ENCODE measurements at regions not wholly inside any gene's neighbourhood (a gene's known extent, or its start where the extent isn't known, plus 50 kb on each side); places are given as distances from the start of the nearest gene placed in this dataset.
"Not testable (repeated sequence)": the region's sequence is repeated elsewhere in the genome, so short reads cannot be mapped to it uniquely, and the experiment has no call there.

DNA sequence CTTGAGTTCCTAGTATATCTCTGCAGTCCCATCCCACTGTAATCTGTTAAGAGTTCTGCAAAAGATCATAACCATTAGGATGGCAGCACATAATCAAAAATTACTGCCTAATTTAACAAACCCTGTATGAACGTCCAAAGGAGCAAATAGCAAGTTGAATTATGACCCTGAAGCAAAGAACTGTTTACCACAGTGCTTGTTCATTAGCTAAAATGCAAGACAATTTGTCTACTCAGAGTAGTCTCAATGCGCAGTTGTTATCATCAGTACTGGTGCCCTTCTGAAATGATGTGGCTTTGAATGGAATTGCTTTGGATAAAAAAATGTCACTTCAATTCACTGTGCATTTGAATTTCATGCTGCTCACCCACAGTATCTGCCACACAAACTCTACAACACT lies 817.0 kb downstream of the SORCS1 start:
- TF ChIP-seq, protein P1, sequence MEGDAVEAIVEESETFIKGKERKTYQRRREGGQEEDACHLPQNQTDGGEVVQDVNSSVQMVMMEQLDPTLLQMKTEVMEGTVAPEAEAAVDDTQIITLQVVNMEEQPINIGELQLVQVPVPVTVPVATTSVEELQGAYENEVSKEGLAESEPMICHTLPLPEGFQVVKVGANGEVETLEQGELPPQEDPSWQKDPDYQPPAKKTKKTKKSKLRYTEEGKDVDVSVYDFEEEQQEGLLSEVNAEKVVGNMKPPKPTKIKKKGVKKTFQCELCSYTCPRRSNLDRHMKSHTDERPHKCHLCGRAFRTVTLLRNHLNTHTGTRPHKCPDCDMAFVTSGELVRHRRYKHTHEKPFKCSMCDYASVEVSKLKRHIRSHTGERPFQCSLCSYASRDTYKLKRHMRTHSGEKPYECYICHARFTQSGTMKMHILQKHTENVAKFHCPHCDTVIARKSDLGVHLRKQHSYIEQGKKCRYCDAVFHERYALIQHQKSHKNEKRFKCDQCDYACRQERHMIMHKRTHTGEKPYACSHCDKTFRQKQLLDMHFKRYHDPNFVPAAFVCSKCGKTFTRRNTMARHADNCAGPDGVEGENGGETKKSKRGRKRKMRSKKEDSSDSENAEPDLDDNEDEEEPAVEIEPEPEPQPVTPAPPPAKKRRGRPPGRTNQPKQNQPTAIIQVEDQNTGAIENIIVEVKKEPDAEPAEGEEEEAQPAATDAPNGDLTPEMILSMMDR (IDR thresholded peaks at IDR 0.05; ENCODE audit: extremely low read depth, insufficient read depth, missing control alignments), result no peak
- no peak for DNase-seq (ENCODE audit: low spot score)

DNA sequence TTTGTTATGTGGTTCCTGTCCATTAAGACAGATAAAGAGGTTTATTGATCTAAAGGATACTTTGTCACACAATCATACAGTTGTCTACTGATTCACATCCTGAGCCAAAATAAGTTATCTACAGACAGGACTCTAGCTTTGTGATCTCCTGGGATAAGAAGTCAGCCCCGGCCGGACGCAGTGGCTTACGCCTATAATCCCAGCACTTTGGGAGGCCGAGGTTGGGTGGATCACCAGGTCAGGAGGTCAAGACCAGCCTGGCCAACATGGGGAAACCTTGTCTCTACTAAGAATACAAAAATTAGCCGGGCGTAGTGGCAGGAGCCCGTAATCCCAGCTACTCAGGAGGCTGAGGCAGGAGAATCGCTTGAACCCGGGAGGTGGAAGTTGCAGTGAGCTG lies 821.0 kb downstream of the SORCS1 start:
- DNase-seq (ENCODE audit: low spot score); in situ Hi-C loops (cut with MboI; ENCODE audit: low pct_unique_long_range_greater_than_20kb, low sequenced_read_pairs, unreplicated experiment): not testable (repeated sequence)

More for the DNA sequence above, 817.0 kb downstream of the SORCS1 start:
- in situ Hi-C loops (cut with MboI; ENCODE audit: low pct_unique_long_range_greater_than_20kb, low sequenced_read_pairs, unreplicated experiment), result no loop called here

DNA sequence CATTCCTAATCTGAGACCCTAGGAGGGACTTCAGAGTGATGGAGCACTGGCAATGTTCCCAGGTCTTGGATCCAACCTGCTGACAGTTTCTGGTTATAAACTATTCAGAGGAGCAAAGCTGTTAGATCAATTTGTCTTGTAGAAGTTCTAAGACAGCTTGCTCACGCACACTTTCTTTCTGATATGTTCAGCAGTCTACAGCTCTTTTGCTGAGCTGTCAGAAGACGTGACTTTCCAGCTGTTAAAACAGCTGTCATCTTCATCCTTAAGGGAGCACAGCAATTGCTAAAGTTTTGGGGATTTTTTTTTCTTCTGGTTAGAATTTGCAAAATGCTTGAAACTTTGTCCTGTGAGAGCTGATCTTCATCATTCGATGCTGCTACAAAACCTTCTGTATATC lies 823.1 kb downstream of the SORCS1 start:
- TF ChIP-seq, protein P1 (IDR thresholded peaks at IDR 0.05; ENCODE audit: extremely low read depth, insufficient read depth, missing control alignments), result no peak
- in situ Hi-C loops (cut with MboI; ENCODE audit: low pct_unique_long_range_greater_than_20kb, low sequenced_read_pairs, unreplicated experiment), result no loop called here
- no peak for DNase-seq (ENCODE audit: low spot score)

DNA sequence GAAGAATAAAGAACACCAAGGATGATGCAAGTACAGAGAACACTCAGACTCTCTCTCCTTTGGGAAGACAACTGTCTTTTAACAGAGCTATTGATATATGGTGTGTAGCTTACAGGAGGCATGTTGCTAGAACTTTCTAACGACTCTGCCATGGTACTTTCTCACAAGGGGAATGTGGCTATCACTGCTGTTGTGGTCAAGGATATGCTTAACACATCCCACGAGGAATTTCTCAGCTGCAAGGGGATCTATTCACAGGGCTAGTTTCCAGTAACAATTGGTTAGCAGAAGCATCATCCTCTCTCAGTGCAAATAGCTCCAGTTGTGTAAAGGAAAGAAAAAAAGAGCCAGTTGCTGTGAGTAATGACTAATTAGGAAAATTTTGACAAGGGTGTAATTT lies 826.0 kb downstream of the SORCS1 start:
- TF ChIP-seq, protein P1 (IDR thresholded peaks at IDR 0.05; ENCODE audit: extremely low read depth, insufficient read depth, missing control alignments), result no peak
- DNase-seq (ENCODE audit: low spot score), result no peak
- in situ Hi-C loops (cut with MboI; ENCODE audit: low pct_unique_long_range_greater_than_20kb, low sequenced_read_pairs, unreplicated experiment), result no loop called here

DNA sequence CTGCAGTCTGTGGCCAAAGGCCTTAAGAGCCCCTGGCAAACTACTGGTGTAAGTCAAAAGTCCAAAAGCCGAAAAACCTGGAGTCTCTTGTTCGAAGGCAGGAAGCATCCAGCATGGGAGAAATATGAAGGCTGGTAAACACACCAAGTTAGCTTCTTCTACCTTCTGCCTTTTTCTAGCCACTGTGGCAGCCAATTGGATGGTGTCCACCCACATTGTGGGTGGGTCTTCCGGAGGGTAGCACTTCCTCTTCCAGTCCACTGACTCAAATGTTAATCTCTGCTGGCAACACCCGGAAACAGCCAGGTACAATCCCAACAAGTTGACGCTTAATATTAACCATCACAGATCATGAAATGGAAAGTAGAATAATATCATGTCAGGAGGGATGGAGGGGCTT lies 827.6 kb downstream of the SORCS1 start:
- TF ChIP-seq, protein P1 (IDR thresholded peaks at IDR 0.05; ENCODE audit: extremely low read depth, insufficient read depth, missing control alignments), result no peak
- in situ Hi-C loops (cut with MboI; ENCODE audit: low pct_unique_long_range_greater_than_20kb, low sequenced_read_pairs, unreplicated experiment), result no loop called here
- no peak for DNase-seq (ENCODE audit: low spot score)

DNA sequence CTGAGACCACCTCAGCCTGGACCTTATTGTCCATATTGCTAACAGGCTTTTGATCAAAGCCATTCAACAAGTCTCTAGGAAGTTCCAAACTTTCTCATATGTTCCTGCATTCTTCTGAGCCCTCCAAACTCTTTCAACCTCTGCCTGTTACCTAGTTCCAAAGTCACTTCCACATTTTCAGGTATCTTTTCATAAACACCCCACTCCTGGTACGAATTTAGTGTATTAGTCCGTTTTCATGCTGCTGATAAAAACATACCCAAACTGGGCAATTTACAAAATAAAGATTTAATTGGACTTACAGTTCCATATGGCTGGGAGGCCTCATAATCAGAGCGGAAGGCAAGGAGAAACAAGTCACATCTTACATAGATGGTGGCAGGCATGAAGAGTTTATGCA lies 836.8 kb downstream of the SORCS1 start:
- DNase-seq (ENCODE audit: low spot score), result no peak
- in situ Hi-C loops (cut with MboI; ENCODE audit: low pct_unique_long_range_greater_than_20kb, low sequenced_read_pairs, unreplicated experiment), result no loop called here
- TF ChIP-seq, protein P1 (IDR thresholded peaks at IDR 0.05; ENCODE audit: extremely low read depth, insufficient read depth, missing control alignments), result no peak

DNA sequence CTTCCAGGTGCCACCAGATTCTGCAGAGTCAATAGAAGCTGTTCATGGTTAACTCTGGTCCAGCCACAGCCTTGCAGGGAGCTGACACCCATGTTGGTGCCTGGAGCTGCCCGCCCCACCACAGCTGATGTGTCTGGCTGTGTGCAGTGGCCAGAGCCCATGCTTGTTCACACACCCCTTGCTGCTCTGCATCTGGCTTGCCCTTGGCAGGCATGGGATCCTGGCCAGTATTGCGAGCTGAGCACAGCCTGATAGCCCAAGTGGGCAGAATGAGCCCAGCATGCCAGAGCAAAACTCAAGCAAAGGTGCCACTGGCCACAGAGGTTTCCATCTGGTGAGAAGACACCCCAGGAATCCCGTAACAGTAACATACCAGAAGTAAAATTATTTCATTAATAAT lies 843.6 kb downstream of the SORCS1 start:
- in situ Hi-C loops (cut with MboI; ENCODE audit: low pct_unique_long_range_greater_than_20kb, low sequenced_read_pairs, unreplicated experiment), result no loop called here
- TF ChIP-seq, protein P1 (IDR thresholded peaks at IDR 0.05; ENCODE audit: extremely low read depth, insufficient read depth, missing control alignments), result no peak
- DNase-seq (ENCODE audit: low spot score), result no peak

Data from GM13977 (cell line).